Gastrocnemius medialis (tissue), 4 donors: ENCODE measurements at regions not wholly inside any gene's neighbourhood (a gene's known extent, or its start where the extent isn't known, plus 50 kb on each side); places are given as distances from the start of the nearest gene placed in this dataset.

Experiments used
- CTCF ChIP-seq, 5 experiments: fragments of 450-650 bp in 3 of 5; fragments of 200-600 bp in 2 of 5; sonication (generic) in 2 of 5; IDR thresholded peaks in 4 of 5; conservative IDR thresholded peaks in 1 of 5; 1 replicate in 4 of 5; 2 replicates in 1 of 5; pipeline ENCODE4 v1.5.1; 2016 to 2019; ENCODE audit warnings: antibody characterized with exemption in 5 of 5, mild to moderate bottlenecking in 3 of 5, moderate library complexity in 3 of 5
- POLR2A ChIP-seq, 2 donors: fragments of 450-650 bp; IDR thresholded peaks; one replicate each; pipeline ENCODE4 v1.6.1; 2017; ENCODE audit warnings: antibody characterized with exemption in 2 of 2, mild to moderate bottlenecking in 2 of 2, moderate library complexity in 2 of 2

- TF ChIP-seq CTCF (IDR thresholded peaks at IDR 0.05 in 4 of 5, conservative IDR thresholded peaks at IDR 0.05 in 1 of 5) (no peak), POLR2A (IDR thresholded peaks at IDR 0.05) (peak; percentile 64 to 83)
These were observed 167.0 kb upstream of the ANKRD28 start for GRCh38 chr3:15964605-15965442.
